HG02642 (cell line): ENCODE measurements at regions not wholly inside any gene's neighbourhood (a gene's known extent, or its start where the extent isn't known, plus 50 kb on each side); places are given as distances from the start of the nearest gene placed in this dataset.
"Not testable (repeated sequence)": the region's sequence is repeated elsewhere in the genome, so short reads cannot be mapped to it uniquely, and the experiment has no call there.

ENCODE experiments used
- ATAC-seq: cut with Tn5 transposase; IDR thresholded peaks from one replicate; pipeline ENCODE4 v1.9.1; 2021; ENCODE audit warnings: mild to moderate bottlenecking; ENCODE audit not compliant: unreplicated experiment, poor library complexity

- no peak for ATAC-seq
Observed at GRCh38 chr18:1252534-1252933, 347.9 kb downstream of the ADCYAP1 start.

DNA sequence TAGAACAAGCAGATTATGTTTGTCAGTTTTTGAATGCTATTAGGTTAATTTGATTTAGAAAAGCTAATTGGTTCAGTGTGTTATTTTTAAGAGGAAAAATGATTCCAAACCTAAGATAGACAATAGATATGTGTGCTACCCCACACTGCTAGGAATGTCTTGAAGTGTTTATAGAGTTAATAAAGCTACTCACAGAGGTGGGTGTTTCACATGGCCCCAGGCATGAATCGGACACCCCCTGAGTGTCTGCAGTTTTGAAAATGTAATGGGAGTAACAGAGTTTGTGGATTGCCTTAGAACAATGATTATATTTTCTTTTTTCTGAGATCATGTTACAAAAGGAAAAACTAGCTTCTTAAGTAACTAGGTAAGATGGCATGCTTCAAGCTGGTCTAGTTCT lies 348.3 kb downstream of the ADCYAP1 start:
- ATAC-seq: no peak

- no peak for ATAC-seq
Observed at GRCh38 chr18:1253827-1254226, 349.2 kb downstream of the ADCYAP1 start.

GRCh38 chr18:1261054-1261453 lies 356.4 kb downstream of the ADCYAP1 start:
- no peak for ATAC-seq

- ATAC-seq: no peak
Observed at GRCh38 chr18:1267021-1267420, 362.4 kb downstream of the ADCYAP1 start.

GRCh38 chr18:1270081-1270480 lies 365.4 kb downstream of the ADCYAP1 start:
- ATAC-seq: no peak

- ATAC-seq: no peak
Observed at GRCh38 chr18:1273469-1273868, 368.8 kb downstream of the ADCYAP1 start.

GRCh38 chr18:1292167-1292566 lies 387.5 kb downstream of the ADCYAP1 start:
- no peak for ATAC-seq

GRCh38 chr18:1294229-1294628 lies 389.6 kb downstream of the ADCYAP1 start:
- ATAC-seq: no peak

GRCh38 chr18:1296237-1296636 lies 391.6 kb downstream of the ADCYAP1 start:
- ATAC-seq: no peak

- no peak for ATAC-seq
Observed at GRCh38 chr18:1302861-1303260, 398.2 kb downstream of the ADCYAP1 start.

DNA sequence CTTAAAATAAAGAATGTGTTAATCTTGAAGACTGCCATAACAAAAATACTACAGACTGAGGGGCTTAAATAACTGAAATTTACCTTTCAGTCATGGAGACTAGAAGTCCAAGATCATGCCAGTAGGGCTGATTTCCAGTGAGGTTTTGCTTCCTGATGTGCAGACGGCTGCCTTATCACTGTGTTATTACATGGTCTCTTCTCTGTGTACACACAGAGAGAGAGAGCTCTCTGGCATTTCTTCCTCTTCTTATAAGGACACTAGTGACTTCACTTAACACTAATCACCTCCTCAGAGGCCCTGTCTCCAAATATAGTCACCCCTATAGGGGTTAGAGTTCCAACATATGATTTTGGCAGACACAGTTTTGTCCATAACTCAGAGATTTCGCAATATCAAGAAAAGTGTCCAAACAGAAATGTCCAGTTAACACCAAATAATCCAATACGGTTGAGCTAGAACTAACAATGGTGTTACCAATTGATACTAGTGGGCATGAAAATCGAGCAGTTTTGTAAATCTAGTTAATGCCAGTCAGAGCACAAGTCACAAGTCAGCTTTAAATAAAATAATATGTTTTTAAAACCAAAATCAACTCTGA lies 399.8 kb downstream of the ADCYAP1 start:
- ATAC-seq: no peak

DNA sequence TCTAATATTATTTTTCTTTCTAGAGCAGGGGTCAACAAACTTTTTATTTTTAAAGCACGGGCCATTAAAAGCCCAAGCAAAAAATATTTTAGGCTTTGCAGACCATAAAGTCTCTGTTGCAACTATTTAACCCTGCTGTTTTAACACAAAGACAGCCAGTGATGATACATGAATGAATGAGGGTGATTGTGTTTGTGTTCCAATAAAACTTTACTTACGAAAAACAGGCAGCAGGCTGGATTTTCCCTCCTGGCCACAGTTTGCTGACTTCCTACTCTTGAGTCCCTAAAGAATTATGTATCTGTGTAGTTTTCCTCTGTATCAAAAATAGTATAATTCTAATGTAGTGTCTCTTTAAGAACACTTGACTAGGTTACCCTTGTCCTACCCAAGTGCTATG lies 402.0 kb downstream of the ADCYAP1 start:
- no peak for ATAC-seq

GRCh38 chr18:1308686-1309085 lies 404.0 kb downstream of the ADCYAP1 start:
- ATAC-seq: no peak

DNA sequence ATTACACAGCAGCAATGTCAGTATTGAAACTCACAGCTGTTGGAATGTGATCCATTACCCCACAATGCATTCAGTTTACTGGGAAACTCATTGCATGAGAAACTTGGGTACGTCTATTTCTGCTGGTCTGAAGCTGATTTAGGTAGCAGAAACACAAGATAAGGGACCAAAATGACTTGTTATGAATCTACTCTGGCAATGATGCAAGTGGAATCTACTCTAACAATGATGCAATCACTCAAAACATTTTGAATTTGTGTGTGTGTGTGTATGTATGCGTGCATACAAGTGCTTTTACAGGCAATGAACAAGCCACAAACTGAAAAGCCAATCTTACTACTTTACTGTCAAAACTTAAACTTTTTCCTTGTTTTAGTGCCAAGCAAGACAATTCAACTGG lies 406.7 kb downstream of the ADCYAP1 start:
- ATAC-seq: no peak

DNA sequence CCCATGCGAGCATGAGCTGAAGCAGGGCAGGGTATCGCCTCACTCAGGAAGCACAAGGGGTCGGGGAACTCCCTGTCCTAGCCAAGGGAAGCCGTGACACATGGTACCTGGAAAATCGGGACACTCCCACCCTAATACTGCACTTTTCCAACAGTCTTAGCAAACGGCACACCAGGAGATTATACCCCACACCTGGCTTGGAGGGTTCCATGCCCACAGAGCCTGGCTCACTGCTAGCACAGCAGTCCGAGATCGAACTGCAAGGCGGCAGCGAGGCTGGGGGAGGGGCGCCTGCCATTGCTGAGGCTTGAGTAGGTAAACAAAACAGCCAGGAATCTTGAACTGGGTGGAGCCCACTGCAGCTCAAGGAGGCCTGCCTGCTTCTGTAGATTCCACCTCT lies 430.7 kb downstream of the ADCYAP1 start:
- ATAC-seq: not testable (repeated sequence)

GRCh38 chr18:1350931-1351450 lies 446.3 kb downstream of the ADCYAP1 start:
- ATAC-seq: no peak

DNA sequence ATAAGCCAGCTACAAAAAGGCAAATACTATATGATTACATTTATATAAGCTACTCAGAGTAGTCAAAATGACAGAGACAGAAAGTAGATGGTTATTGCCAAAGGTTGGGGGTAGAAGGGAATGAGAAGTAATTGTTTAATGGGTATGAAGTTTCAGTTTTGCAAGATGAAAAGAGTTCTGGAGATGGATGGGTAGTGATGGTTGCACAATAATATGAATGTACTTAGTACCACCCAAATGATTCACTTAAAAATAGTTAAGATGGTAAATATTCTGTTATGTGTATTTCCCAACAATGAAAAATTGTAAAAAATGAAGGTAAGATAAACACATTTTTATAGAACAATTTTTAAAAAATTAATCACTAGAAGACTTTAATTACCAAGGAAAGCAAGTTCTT lies 448.4 kb downstream of the ADCYAP1 start:
- ATAC-seq: no peak

- ATAC-seq: no peak
Observed at GRCh38 chr18:1357724-1358123, 453.1 kb downstream of the ADCYAP1 start.

DNA sequence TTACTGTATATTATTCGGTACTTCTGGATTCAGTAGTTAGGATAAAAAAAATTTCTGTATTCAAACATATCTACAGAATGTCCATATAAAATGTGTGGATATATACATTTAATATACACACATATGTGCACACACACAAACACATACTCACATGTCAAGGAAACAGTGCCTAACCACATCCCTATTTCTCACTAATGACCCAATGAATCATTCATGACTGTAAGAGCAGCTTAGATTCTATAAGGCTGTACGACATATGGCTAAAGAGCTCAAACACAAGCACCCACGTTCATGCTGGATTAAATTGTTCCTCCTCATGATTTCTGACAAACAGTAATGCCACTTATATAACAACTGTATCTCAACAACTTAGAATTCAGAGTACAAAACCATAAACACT lies 457.3 kb downstream of the ADCYAP1 start:
- no peak for ATAC-seq

DNA sequence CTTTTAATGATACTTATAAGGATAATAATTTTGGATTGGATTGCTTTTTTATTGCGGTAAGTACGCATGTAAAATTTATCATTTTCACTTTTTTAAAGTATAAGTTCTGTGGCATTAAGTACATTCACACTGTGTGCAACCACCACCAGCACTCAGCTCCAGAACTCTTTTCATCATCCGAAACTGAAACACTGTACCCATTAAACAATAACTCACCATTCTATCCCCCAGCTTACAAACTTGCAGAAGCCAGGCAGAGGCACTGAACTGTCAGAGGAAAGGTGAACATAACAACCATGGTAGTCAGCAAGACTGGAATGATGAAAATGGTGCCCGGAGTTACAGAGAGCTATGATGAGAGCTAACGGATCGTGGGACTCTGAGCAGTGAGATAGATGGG lies 465.9 kb downstream of the ADCYAP1 start:
- ATAC-seq: no peak

- ATAC-seq: no peak
Observed at GRCh38 chr18:1371724-1372123, 467.1 kb downstream of the ADCYAP1 start.

DNA sequence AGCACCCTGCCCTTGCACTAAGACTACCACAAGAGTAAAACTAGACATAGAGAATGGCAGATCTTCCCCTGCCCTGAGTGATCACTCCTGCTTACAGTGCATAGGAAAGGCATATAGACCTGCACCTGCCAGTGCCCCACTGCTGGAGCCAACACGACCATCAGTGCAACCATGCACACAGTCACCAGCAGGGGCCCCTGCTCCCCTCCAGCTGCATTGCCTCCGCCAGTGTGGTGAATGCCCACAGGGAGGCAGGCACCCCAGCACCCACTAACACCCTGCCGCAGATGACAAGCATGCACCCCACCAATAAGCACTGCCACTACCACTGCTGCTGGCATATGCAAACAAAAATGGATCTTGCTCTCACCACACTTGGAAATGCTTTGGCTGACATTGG lies 478.8 kb downstream of the ADCYAP1 start:
- no peak for ATAC-seq
